GM19328 (cell line): ENCODE measurements at regions not wholly inside any gene's neighbourhood (a gene's known extent, or its start where the extent isn't known, plus 50 kb on each side); places are given as distances from the start of the nearest gene placed in this dataset.

Experiments
- ATAC-seq: cut with Tn5 transposase; IDR thresholded peaks from one replicate; pipeline ENCODE4 v1.9.1; 2021; ENCODE audit warnings: mild to moderate bottlenecking, moderate library complexity; ENCODE audit not compliant: unreplicated experiment

DNA sequence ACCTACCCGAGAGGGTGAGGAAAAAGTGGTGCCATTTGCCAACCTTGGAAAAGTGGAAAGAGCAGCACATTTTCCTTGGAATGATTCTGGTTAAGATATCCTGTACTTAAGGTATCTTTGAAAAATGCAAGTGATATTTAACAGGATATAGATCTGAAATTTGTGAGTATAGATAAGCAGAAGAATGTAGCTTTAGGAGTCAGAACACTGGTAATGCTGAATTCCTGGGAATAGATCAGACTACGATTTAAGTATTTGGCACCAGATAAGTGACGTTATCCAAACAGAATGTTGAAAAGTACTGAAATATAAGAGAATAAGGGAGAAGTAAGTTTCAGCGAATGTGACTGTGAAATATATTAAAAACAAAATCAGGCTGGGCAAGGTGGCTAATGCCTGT lies 210.1 kb downstream of the PCDH7 start:
- no peak for ATAC-seq

DNA sequence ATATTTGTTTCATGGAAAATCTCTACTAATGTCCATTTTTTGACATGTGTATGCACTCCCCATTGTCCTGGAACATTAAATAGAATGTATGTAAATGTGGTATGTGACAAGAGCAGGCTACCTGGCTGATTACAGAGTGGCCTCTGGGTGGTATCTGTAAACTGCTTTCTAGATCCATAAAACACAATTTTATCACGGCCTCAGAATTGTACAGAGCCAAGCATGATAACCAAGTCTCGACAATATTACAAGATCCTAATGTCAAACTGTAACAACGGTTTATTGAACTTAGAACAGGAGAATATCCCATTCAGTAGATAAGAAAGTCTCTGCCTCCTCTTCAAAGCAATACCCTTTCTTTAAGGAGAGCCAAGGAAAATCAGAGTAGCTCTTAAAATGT lies 212.4 kb downstream of the PCDH7 start:
- no peak for ATAC-seq

GRCh38 chr4:30939069-30939468 lies 218.9 kb downstream of the PCDH7 start:
- no peak for ATAC-seq

GRCh38 chr4:30939684-30940083 lies 219.5 kb downstream of the PCDH7 start:
- ATAC-seq = no peak

GRCh38 chr4:30941641-30942040 lies 221.5 kb downstream of the PCDH7 start:
- no peak for ATAC-seq

- no peak for ATAC-seq
Observed at GRCh38 chr4:30943356-30943755, 223.2 kb downstream of the PCDH7 start.

GRCh38 chr4:30945586-30945985 lies 225.4 kb downstream of the PCDH7 start:
- no peak for ATAC-seq

DNA sequence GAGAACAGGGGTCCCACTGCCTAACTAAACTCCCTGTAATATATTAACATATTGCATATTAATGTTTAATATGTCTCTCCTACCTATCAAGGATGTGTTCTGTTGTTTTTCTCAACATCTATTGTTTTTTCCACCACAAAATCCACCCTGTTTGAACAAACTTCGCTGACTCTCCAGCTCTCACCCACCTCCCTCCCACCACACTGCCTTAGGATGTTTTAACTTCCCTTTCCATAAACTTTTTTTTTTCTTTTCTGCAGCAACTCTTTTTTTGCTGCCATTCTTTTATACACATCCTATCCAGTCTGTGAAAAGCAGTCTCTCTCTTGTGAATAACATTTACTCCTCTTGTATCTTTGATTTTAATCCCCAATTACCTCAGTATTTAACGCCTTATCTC lies 226.1 kb downstream of the PCDH7 start:
- no peak for ATAC-seq

- ATAC-seq = no peak
Observed at GRCh38 chr4:30948653-30949052, 228.5 kb downstream of the PCDH7 start.

- no peak for ATAC-seq
Observed at GRCh38 chr4:30950737-30951136, 230.6 kb downstream of the PCDH7 start.

GRCh38 chr4:30952526-30953219 lies 232.5 kb downstream of the PCDH7 start:
- ATAC-seq = no peak

DNA sequence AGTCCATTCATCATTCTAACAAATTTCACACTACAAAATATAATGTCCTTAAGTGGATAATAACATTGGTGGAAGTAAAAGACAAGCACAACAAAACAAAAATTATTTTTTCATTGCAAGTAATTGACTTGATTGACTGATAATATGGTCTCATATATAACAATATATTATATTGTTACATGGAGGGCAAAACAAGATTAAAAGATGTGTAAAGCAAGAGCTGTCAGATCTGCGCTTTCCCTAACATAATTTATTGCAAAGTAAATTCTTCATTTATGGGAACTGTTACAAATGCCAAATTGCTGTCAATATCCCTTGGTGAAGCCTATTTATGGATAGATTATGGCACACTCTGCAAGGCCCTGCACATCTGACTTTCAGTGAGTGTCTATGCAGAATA lies 233.6 kb downstream of the PCDH7 start:
- no peak for ATAC-seq

DNA sequence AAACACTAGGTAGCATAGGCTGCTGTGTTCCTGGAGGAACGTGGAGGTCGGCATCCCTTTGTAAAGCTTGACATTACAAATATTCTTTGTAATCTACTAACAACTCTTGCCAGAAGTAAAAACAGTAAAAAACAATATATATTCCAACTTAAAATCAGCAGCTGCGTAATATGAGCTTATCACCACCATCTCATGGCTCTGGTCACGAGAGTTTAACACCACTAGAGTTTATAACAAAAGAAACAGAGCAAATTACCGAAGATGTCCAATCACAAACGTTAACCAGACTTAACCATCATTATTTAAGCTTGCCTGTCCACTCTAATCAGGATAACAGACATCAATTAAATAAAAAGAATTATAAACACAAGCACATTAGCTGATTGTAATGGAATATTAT lies 236.7 kb downstream of the PCDH7 start:
- ATAC-seq = no peak

- no peak for ATAC-seq
Observed at GRCh38 chr4:30957706-30958105, 237.5 kb downstream of the PCDH7 start.

- ATAC-seq = no peak
Observed at GRCh38 chr4:30959781-30960485, 239.8 kb downstream of the PCDH7 start.

GRCh38 chr4:30962939-30963338 lies 242.8 kb downstream of the PCDH7 start:
- no peak for ATAC-seq

- no peak for ATAC-seq
Observed at GRCh38 chr4:30968926-30969325, 248.8 kb downstream of the PCDH7 start.

GRCh38 chr4:30972542-30972941 lies 252.4 kb downstream of the PCDH7 start:
- ATAC-seq = no peak

DNA sequence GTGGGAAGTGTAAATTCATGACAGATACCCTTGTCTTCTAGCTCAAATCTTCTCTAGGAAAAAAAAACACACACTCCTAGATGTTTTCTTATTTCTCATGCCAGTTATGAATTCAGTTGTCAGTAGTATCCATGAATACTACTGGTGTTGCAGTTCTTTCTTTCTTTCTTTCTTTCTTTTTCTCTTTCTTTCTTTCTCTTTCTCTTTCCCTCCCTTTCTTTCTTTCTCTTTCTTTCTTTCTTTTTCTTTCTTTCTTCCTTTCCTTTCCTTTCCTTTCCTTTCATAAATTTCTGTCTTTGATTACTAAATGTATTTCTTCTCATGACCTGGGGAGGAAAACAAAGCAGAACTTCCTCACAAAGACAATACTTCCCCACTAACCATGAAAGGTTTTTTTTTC lies 253.8 kb downstream of the PCDH7 start:
- no peak for ATAC-seq

GRCh38 chr4:30979402-30979801 lies 259.2 kb downstream of the PCDH7 start:
- no peak for ATAC-seq

DNA sequence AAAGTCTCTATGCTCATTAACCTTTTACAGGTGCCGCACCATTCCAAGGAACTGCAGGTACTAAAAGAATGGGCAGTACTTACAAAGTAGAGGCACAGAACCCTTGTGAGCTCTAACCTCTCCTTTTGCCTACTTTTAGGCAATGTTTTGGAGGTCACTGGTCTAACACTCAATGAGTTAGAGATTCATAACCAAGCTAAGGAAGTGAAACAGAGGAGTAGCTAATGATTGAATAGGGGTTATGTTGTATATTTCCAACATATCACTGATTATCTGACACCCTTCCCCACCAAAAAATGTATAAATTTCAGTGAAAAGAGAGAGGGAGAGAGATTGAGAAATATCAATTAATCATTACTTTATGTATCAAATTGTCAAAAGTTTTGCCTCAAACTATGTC lies 269.3 kb downstream of the PCDH7 start:
- ATAC-seq = no peak

DNA sequence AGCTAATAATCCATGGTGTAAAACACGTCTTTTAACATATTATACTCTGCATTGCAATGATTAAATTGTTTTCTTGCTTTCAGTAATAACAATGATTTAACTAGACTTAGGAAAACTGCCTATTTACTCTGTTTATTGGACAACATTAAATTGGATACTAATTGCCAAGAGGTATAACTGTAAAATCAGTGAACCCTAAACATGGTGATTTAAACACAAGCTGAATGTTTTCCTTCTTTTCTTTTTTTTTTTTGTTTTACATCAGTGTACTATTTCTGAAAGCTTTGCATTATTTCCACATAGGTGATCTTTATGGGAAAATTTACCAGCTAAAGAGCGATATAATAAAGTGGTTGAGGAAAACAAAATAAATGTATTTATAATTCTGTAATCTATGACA lies 276.7 kb downstream of the PCDH7 start:
- no peak for ATAC-seq

GRCh38 chr4:31005037-31005436 lies 284.9 kb downstream of the PCDH7 start:
- no peak for ATAC-seq
